ENCODE measurements at regions not wholly inside any gene's neighbourhood (a gene's known extent, or its start where the extent isn't known, plus 50 kb on each side); places are given as distances from the start of the nearest gene placed in this dataset.

- Histone ChIP-seq H3K4me2 (ENCODE audit: control insufficient read depth, insufficient read depth) (no peak overlapping the region), H2AFZ (ENCODE audit: control insufficient read depth, low read depth, low read length) (no peak overlapping the region), H3K79me2 (ENCODE audit: control insufficient read depth, insufficient read depth, low read length) (no peaks in the 10 kb centered on the region), H3K9ac (ENCODE audit: control insufficient read depth, insufficient read depth, low read length) (no peak overlapping the region), H3K36me3 (ENCODE audit: control insufficient read depth in 2 of 2, insufficient read depth in 2 of 2, low read length in 1 of 2) (no peaks in the 10 kb centered on the region), H3K4me1 (ENCODE audit: control insufficient read depth, insufficient read depth, low read length) (no peaks in the 10 kb centered on the region), H3K4me3 (no peak overlapping the region), H3K9me3 (replicated peaks; ENCODE audit: control insufficient read depth, insufficient read depth, low read length) (no peaks in the 10 kb centered on the region), H3K27me3 (replicated peaks in 1 of 2; ENCODE audit: control insufficient read depth in 2 of 2, insufficient read depth in 2 of 2, low read length in 1 of 2) (no peaks in the 10 kb centered on the region), H3K27ac (ENCODE audit: control insufficient read depth, insufficient read depth) (no peak overlapping the region), H4K20me1 (ENCODE audit: control insufficient read depth, insufficient read depth) (no peaks in the 10 kb centered on the region)
- ChIA-PET POLR2A (no interaction called here), CTCF (no interaction called here), SMC1A (ENCODE audit: uncharacterized antibody, unreplicated experiment) (interaction anchor here (1.0 to 1.8 kb wide), 2 partner anchors 9 to 119 kb away, joined by 3 to 5 read pairs; no protein-coding TSS in a partner anchor), RAD21 (ENCODE audit: unreplicated experiment) (no interaction called here)
- intact Hi-C loops (cut with micrococcal nuclease; ENCODE audit: unreplicated experiment), result no loop called here
- DNase-seq (ENCODE audit: low read depth, low spot score) (no peak), ATAC-seq (no peak), FAIRE-seq (no peak)
- in situ Hi-C loops (cut with MboI), result no loop called here
- TF ChIP-seq TCF7 (IDR thresholded peaks at IDR 0.05; ENCODE audit: borderline replicate concordance), result no peak
- TF ChIP-seq MXI1 (IDR thresholded peaks at IDR 0.05; ENCODE audit: low read depth, low read length), result no peak
- no peak for TF ChIP-seq TBL1XR1 (IDR thresholded peaks at IDR 0.05; ENCODE audit: low read depth, low read length)
- TF ChIP-seq ZSCAN29 (IDR thresholded peaks at IDR 0.05), result no peak
- no TSS peak for BruUV-seq (replicated peaks)
- 13% methylated on average over 2 of the region's 2 CpGs for WGBS (ENCODE audit: insufficient coverage, insufficient replicate concordance, low lambda C conversion rate, missing lambda C conversion rate)
These were observed 1749.0 kb upstream of the CELF4 start for GRCh38 chr18:39314595-39314994.

DNA sequence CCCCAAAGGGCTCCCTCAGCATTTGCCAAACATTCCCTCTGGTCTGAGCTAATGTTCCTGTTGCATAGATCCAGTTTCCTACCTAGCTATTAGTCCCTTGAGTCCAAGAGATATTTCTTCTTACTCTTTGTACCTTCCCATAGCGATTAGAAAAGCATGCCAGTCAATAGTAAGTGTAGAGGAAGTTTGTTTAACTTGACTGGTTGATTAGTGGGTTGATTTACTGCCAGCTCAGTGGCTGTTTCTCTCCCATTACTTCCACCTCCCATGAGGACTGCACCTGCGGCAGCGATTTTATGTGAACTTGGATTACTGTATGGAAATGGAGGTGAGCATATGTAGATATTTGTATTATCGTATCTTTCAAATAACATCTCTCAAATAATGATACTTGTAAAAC lies 1748.4 kb upstream of the CELF4 start:
- Histone ChIP-seq H3K27me3 (replicated peaks in 1 of 2; ENCODE audit: control insufficient read depth in 2 of 2, insufficient read depth in 2 of 2, low read length in 1 of 2) (no peaks in the 10 kb centered on the region), H3K4me2 (ENCODE audit: control insufficient read depth, insufficient read depth) (no peak overlapping the region), H3K9me3 (replicated peaks; ENCODE audit: control insufficient read depth, insufficient read depth, low read length) (no peaks in the 10 kb centered on the region; the same call in 2 of the 3 replicates), H2AFZ (ENCODE audit: control insufficient read depth, low read depth, low read length) (no peak overlapping the region), H3K79me2 (ENCODE audit: control insufficient read depth, insufficient read depth, low read length) (no peaks in the 10 kb centered on the region), H3K4me1 (ENCODE audit: control insufficient read depth, insufficient read depth, low read length) (no peaks in the 10 kb centered on the region), H3K27ac (ENCODE audit: control insufficient read depth, insufficient read depth) (no peak overlapping the region), H3K9ac (ENCODE audit: control insufficient read depth, insufficient read depth, low read length) (no peak overlapping the region), H3K36me3 (ENCODE audit: control insufficient read depth in 2 of 2, insufficient read depth in 2 of 2, low read length in 1 of 2) (no peaks in the 10 kb centered on the region), H3K4me3 (no peak overlapping the region), H4K20me1 (ENCODE audit: control insufficient read depth, insufficient read depth) (no peaks in the 10 kb centered on the region)
- RAD21 ChIA-PET (ENCODE audit: unreplicated experiment), result no interaction called here
- intact Hi-C loops (cut with micrococcal nuclease; ENCODE audit: unreplicated experiment) (no loop called here), in situ Hi-C loops (cut with MboI) (no loop called here)
- DNase-seq (ENCODE audit: low read depth, low spot score), result no peak
- 43% methylated on average over 4 of the region's 4 CpGs for WGBS (ENCODE audit: insufficient coverage, insufficient replicate concordance, low lambda C conversion rate, missing lambda C conversion rate)
- FAIRE-seq, result no peak
- SMC1A ChIA-PET (ENCODE audit: uncharacterized antibody, unreplicated experiment), result interaction anchor here (1.8 kb wide), 1 partner anchor 9 kb away, joined by 5 read pairs; no protein-coding TSS in a partner anchor
- BruUV-seq (replicated peaks), result no TSS peak
- CTCF ChIA-PET, result no interaction called here
- POLR2A ChIA-PET, result no interaction called here
- ATAC-seq, result no peak
- TF ChIP-seq ZBTB40 (IDR thresholded peaks at IDR 0.05; ENCODE audit: borderline replicate concordance), result no peak
- TF ChIP-seq NFYA (IDR thresholded peaks at IDR 0.05; ENCODE audit: borderline replicate concordance, low read depth, low read length), result no peak
- TF ChIP-seq CHD1 (IDR thresholded peaks at IDR 0.05; ENCODE audit: low read depth, low read length), result no peak
- TF ChIP-seq GATAD2B (conservative IDR thresholded peaks at IDR 0.05; ENCODE audit: low read depth), result no peak
- no peak for TF ChIP-seq ZNF687 (IDR thresholded peaks at IDR 0.05)
- TF ChIP-seq ZBED1 (IDR thresholded peaks at IDR 0.05; ENCODE audit: borderline replicate concordance), result no peak
- TF ChIP-seq NR2C2 (IDR thresholded peaks at IDR 0.05; ENCODE audit: borderline replicate concordance, control insufficient read depth, insufficient read length, low read depth), result no peak

Data from GM12878 (cell line).